SJSA1 (cell line): ENCODE measurements at regions not wholly inside any gene's neighbourhood (a gene's known extent, or its start where the extent isn't known, plus 50 kb on each side); places are given as distances from the start of the nearest gene placed in this dataset.
"Not testable (repeated sequence)": the region's sequence is repeated elsewhere in the genome, so short reads cannot be mapped to it uniquely, and the experiment has no call there.

Source experiments
- DNase-seq, 2 experiments: peaks; one replicate each; pipeline ENCODE4 v3.0.0-alpha.2; 2015 to 2020; ENCODE audit warnings: low spot score in 2 of 2, low read depth in 1 of 2
- H3K27ac ChIP-seq: fragments of 250-450 bp; sonication (Bioruptor Pico); 2 replicates; pipeline ENCODE4 v1.5.1; 2020; ENCODE audit warnings: mild to moderate bottlenecking, moderate library complexity
- H3K27me3 ChIP-seq: fragments of 250-450 bp; sonication (Bioruptor Pico); replicated peaks from 2 replicates; pipeline ENCODE4 v1.5.1; 2020; ENCODE audit warnings: mild to moderate bottlenecking, moderate library complexity
- H3K36me3 ChIP-seq: fragments of 250-450 bp; sonication (Bioruptor Pico); 2 replicates; pipeline ENCODE4 v1.5.1; 2020; ENCODE audit warnings: mild to moderate bottlenecking
- H3K4me1 ChIP-seq: fragments of 250-450 bp; sonication (Bioruptor Pico); replicated peaks from 2 replicates; pipeline ENCODE4 v1.6.1; 2021; ENCODE audit warnings: mild to moderate bottlenecking
- H3K4me3 ChIP-seq: fragments of 250-450 bp; sonication (Bioruptor Pico); 2 replicates; pipeline ENCODE4 v1.5.1; 2020; ENCODE audit warnings: mild to moderate bottlenecking
- H3K9me3 ChIP-seq: fragments of 250-450 bp; sonication (Bioruptor Pico); replicated peaks from 2 replicates; pipeline ENCODE4 v1.5.1; 2020; ENCODE audit warnings: mild to moderate bottlenecking

DNA sequence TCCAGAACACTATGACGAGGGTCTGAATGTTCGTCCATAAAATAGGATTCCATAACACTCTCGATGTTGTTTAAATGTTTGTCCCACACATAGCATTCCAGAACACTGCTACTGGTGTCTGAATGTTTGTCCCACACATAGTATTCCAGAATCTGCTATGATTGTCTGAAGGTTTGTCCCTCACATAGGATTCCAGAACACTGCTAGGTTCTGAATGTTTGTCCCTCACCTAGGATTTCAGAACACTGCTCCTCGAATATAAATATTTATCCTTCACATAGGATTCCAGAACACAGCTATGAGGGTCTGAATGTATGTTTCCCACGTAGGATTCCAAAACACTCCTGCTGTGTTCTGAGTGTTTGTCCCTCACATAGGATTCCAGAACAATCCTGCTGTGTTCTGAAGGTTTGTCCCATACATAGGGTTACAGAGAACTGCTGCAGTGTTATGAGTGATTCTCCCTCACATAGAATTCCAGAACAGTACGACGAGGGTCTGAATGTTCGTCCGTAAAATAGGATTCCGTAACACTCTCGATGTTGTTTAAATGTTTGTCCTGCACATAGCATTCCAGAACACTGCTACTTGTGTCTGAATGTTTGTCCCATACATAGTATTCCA, 215.3 kb downstream of the FOXD4L6 start:
- H3K9me3 ChIP-seq: peaks cover 18% of the 10 kb centered on the region
- no peak overlapping the region for H3K27ac ChIP-seq
- no peaks in the 10 kb centered on the region for H3K4me1 ChIP-seq
- DNase-seq: no peak
- no peaks in the 10 kb centered on the region; the same call in 1 of the 2 replicates for H3K36me3 ChIP-seq
- no peaks in the 10 kb centered on the region for H3K27me3 ChIP-seq
- no peak overlapping the region for H3K4me3 ChIP-seq

DNA sequence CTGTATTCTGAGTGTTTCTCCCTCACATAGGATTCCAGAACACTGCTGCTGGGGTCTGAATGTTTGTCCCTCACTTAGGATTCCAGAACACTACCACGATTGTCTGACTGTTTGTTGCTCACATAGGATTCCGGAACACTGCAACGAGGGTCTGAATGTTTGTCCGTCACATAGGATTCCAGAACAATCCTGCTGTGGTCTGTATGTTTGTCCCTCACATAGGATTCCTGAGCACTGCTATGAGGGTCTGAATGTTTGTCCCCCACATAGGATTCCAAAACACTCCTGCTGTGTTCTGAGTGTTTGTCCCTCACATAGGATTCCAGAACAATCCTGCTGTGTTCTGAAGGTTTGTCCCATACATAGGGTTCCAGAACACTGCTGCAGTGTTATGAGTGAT, 215.8 kb downstream of the FOXD4L6 start:
- H3K4me3 ChIP-seq, H3K36me3 ChIP-seq, H3K4me1 ChIP-seq, DNase-seq, H3K27ac ChIP-seq, H3K27me3 ChIP-seq: not testable (repeated sequence)
- peaks cover 20% of the 10 kb centered on the region for H3K9me3 ChIP-seq

DNA sequence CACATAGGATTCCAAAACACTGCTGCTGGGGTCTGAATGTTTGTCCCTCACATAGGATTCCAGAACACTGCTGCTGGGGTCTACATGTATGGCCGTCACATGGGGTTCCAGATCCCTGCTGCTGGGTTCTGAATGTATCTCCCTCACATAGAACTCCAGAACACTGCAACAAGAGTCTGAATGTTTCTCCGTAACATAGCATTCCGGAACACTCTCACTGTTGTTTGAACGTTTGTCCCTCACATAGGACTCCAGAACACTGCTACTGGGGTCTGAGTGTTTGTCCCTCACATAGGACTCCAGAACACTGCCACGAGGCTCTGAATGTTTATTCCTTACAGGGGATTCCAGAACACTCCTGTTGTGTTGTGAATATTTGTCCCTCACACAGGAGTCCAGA, 216.8 kb downstream of the FOXD4L6 start:
- Histone ChIP-seq H3K4me1 (no peaks in the 10 kb centered on the region), H3K27ac (no peak overlapping the region), H3K9me3 (peaks cover 20% of the 10 kb centered on the region), H3K36me3 (no peaks in the 10 kb centered on the region; the same call in 1 of the 2 replicates), H3K4me3 (no peak overlapping the region), H3K27me3 (no peaks in the 10 kb centered on the region)
- DNase-seq: no peak

DNA sequence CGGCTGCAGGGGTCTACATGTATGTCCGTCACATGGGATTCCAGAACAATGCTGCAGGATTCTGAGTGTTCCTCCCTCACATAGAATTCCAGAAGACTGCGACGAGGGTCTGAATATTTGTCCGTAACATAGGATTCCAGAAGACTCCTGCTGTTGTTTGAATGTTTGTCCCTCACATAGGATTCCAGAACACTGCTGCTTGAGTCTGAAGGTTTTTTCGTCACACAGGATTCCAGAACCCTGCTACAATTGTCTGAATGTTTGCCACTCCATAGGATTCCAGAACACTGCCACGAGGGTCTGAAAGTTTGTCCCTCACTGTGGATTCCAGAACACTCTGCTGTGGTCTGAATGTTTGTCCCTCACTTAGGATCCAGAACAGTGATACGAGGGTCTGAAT, 217.5 kb downstream of the FOXD4L6 start:
- peaks cover 20% of the 10 kb centered on the region for H3K9me3 ChIP-seq
- H3K36me3 ChIP-seq, H3K27ac ChIP-seq, H3K4me3 ChIP-seq, H3K4me1 ChIP-seq, H3K27me3 ChIP-seq, DNase-seq: not testable (repeated sequence)

DNA sequence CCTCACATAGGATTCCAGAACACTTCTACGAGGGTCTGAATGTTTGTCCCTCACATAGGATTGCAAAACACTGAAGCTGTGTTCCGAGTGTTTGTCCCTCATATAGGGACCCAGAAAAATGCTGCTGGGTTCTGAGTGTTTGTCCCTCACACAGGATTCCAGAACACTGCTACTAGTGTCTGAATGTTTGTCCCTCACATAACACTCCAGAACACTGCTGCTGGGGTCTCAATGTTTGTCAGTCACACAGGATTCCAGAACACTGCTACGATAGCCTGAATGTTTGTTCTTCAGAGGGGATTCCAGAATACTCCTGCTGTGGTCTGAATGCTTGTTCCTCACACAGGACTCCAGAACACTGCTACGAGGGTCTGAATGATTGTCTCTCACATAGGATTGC, 218.7 kb downstream of the FOXD4L6 start:
- Histone ChIP-seq H3K36me3 (no peaks in the 10 kb centered on the region), H3K9me3 (peaks cover 14% of the 10 kb centered on the region), H3K27me3 (no peaks in the 10 kb centered on the region), H3K4me3 (no peak overlapping the region), H3K4me1 (no peaks in the 10 kb centered on the region), H3K27ac (no peak overlapping the region)
- no peak for DNase-seq

DNA sequence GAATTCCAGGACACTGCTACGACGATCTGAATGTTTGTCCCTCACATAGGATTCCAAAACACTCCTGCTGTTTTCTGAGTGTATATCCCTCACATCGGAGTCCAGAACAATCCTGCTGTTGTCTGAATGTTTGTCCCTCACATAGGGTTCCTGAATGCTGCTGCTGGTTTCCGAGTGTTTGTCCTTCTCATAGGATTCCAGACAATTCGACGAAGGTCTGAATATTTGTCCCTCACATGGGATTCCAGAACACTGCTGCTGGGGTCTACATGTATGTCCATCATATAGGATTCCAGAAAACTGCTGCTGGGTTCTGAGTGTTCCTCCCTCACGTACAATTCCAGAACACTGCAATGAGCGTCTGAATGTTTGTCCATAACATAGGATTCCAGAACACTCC, 219.4 kb downstream of the FOXD4L6 start:
- not testable (repeated sequence) for H3K4me1 ChIP-seq, H3K27me3 ChIP-seq, H3K4me3 ChIP-seq, H3K27ac ChIP-seq, DNase-seq, H3K36me3 ChIP-seq
- H3K9me3 ChIP-seq: peaks cover 12% of the 10 kb centered on the region; the same call in 1 of the 2 replicates

DNA sequence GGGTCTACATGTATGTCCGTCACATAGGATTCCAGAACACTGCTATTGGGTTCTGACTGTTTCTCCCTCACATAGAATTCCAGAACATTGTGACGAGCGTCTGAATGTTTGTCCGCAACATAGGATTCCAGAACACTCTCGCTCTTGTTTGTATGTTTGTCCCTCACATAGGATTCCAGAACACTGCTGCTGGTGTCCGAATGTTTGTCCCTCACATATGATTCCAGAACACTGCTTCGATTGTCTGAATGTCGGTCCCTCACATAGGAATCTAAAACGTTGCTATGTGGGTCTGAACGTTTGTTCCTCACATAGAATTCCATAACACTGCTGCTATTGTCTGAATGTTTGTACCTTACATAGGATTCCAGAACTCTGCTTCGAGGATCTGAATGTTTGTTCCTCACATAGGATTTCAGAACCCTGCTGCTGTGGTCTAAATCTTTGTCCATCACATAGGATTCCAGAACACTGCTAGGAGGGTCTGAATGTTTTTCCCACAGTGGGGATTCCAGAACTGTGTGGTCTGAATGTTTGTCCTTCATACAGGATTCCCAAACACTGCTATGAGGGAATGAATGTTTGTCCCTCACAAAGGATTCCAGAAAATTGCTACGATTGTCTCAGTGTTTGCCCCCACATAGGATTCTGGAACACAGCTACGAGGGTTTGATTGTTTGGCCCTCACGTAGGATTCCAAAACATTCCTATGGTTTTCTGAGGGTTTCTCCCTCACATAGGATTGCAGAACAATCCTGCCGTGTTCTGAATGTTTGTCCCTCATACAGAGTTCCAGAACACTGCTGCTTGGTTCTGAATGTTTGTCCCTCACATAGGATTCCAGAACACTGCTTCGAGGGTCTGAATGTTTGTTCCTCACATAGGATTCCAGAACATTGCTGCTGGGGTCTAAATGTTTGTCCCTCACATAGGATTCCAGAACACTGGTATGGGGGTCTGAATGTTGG, 220.5 kb downstream of the FOXD4L6 start:
- no peak overlapping the region for H3K4me3 ChIP-seq
- no peaks in the 10 kb centered on the region for H3K4me1 ChIP-seq
- no peak for DNase-seq
- peaks cover 7% of the 10 kb centered on the region; the same call in 1 of the 2 replicates for H3K9me3 ChIP-seq
- no peaks in the 10 kb centered on the region for H3K27me3 ChIP-seq
- H3K27ac ChIP-seq: no peak overlapping the region
- no peaks in the 10 kb centered on the region for H3K36me3 ChIP-seq

DNA sequence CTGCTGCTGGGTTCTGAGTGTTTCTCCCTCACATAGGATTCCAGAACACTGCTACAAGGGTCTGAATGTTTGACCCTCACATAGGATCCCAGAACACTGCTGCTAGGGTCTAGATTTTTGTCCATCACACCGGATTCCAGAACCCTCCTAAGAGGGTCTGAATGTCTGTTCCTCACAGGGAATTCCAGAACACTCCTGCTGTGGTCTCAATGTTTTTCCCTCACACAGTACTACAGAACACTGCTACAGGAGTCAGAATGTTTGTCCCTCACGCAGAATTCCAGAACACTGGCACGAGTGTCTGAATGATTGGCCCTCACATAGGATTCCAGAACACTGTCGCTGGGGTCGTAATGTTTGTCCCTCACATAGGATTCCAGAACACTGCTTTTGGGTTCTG, 221.6 kb downstream of the FOXD4L6 start:
- H3K36me3 ChIP-seq, H3K9me3 ChIP-seq, H3K27ac ChIP-seq, DNase-seq, H3K4me1 ChIP-seq, H3K4me3 ChIP-seq, H3K27me3 ChIP-seq: not testable (repeated sequence)

DNA sequence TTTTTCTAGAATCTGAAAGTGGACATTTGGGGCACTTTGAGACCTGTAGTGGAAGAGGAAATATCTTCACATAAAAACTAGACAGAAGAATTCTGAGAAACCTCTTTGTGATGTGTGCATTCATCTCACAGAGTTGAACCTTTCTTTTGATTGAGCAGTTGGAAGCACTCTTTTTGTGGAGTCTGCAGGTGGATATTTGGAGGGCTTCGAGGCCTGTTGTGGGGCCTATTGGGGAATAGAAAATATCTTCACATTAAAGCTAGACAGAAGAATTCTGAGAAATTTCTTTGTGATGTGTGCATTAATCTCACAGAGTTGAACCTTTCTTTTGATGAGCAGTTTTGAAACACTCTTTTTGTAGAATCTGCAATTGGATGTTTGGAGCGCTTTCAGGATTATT, 236.2 kb downstream of the FOXD4L6 start:
- not testable (repeated sequence) for H3K27ac ChIP-seq, H3K27me3 ChIP-seq, H3K36me3 ChIP-seq, H3K4me3 ChIP-seq, H3K4me1 ChIP-seq, DNase-seq, H3K9me3 ChIP-seq

DNA sequence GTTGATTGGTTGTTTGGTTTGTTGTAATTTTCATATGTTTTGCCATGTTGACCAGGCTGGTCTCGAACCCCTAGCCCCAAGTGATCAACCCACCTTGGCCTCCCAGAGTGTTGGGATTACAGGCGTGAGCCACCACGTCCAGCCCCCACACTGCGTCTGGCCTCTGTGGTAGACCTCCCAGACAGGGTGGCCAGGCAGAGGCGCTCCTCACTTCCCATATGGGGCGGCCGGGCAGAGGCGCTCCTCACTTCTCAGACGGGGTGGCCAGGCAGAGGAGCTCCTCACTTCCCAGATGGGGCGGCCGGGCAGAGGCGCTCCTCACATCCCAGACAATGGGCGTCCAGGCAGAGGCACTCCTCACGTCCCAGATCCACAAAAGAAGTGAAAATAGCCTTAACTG, 242.6 kb downstream of the FOXD4L6 start:
- not testable (repeated sequence) for H3K4me1 ChIP-seq, H3K36me3 ChIP-seq, H3K4me3 ChIP-seq, H3K9me3 ChIP-seq, H3K27me3 ChIP-seq, H3K27ac ChIP-seq, DNase-seq

DNA sequence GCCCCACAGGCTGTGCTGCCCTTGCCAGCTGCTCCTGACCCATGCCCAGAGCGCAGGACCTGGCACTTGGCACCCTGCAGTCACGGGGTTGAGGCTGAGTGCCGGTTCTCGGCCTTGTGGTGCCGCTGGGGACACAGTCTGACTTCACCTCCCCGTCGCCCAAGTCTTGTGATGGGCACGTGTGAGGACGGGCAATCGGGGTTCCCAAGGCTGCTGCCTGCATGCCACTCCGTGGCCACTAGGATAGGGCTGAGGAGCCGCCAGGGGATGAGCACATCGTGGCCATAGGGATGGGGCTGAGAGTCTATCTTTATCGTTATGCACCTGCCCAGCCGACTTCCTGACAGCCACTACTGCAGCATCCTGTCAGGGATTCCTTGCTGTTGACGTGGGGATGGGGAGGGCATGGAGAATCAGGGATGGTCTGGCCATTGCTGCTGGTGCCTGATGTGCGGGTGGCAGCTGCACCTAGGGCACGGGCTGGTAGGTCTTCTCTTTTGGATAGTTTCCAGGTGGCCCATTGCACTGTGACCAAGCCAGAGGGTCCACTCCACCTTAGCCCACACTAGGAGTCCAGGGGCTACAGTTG, 243.5 kb downstream of the FOXD4L6 start:
- H3K27ac ChIP-seq, H3K4me3 ChIP-seq, H3K4me1 ChIP-seq, H3K27me3 ChIP-seq, H3K36me3 ChIP-seq, H3K9me3 ChIP-seq: not testable (repeated sequence)
- DNase-seq: peak in 1 of 2 experiments; percentile 36

DNA sequence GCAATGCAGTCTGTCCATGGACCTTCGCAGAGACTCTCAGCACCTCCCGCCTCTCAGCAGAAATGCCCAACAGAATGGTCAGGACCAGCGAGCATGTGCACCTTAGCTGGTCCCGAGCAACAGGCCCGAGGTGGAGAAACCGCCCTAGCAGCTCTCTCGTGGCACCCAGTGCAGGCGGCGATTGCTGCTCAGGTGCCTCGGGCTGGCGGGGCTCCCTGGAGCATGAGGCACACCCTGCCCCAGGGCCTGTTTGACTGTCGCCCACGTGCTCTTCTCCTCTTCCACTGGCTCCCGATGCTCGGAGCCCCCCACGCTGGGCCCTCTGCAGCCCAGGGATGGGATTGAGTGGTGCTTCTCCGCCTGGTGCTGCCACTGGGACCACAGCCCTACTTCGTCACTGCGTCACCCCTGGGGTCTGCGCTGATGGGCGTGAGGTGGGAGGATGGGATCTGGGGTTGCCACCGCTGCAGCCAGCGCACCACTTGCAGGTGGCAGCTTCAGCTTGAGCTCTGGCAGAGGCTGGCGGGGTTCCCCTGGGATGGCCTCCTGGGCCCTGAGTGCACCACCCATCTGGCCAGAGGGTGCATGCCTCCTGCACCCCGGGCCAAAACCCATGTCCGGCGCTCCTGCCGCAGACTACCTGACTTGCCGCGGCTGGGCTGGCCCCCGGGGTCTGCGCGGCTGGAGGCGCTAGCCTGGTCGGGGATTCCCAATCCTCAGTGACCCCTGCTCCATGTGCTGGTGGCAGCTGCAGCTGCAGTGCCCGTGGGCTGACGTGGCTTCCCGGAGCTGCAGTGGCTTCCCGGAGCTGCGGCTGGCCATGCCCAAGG, 244.2 kb downstream of the FOXD4L6 start:
- DNase-seq: peak in 1 of 2 experiments; percentile 37
- H3K9me3 ChIP-seq: no peaks in the 10 kb centered on the region

DNA sequence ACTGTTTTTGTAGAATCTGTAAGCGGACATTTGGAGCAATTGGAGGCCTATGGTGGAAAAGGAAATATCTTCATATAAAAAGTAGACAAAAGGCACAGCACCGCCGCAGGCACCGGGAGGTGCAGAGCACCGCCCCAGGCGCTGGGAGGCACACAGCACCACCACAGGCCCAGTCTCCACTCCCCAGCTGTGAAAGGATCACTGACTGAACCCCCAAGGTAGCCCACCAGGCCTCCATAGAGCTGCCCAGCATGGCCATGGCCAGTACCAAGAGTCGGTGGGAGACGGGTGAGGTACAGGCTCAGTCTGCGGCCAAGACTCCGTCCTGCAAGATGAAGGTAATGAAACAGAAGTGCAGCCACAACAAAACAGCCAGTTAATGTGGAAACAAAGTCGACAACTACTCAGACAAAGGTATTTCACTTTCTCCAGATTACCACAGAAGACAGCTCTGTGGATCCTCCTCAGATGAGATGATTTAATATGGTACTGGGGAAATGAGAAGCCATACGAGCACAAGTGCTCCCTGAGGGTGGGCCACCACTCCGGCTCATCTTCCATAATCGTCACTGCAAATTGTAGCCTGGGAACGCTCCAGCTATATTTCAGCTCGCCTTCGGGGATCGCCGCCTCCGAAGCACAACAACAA, 244.9 kb downstream of the FOXD4L6 start:
- not testable (repeated sequence) for H3K36me3 ChIP-seq, H3K27ac ChIP-seq, H3K4me3 ChIP-seq, H3K9me3 ChIP-seq, H3K27me3 ChIP-seq, H3K4me1 ChIP-seq, DNase-seq

More for the DNA sequence above, 244.2 kb downstream of the FOXD4L6 start:
- Histone ChIP-seq H3K4me3 (no peak overlapping the region), H3K27ac (no peak overlapping the region), H3K4me1 (no peaks in the 10 kb centered on the region), H3K36me3 (no peaks in the 10 kb centered on the region), H3K27me3 (no peaks in the 10 kb centered on the region)
